DOHH2 (cell line): ENCODE measurements at regions not wholly inside any gene's neighbourhood (a gene's known extent, or its start where the extent isn't known, plus 50 kb on each side); places are given as distances from the start of the nearest gene placed in this dataset.

Experiments
- CTCF ChIP-seq: fragments of 200-600 bp; sonication (generic); IDR thresholded peaks from one replicate; pipeline ENCODE4 v1.5.1; 2014; ENCODE audit warnings: antibody characterized with exemption, mild to moderate bottlenecking, low read depth, low read length; ENCODE audit not compliant: poor library complexity, severe bottlenecking
- EZH2phosphoT487 ChIP-seq: fragments of 200-600 bp; sonication (generic); IDR thresholded peaks from 2 replicates; pipeline ENCODE4 v1.6.1; 2017; ENCODE audit warnings: borderline replicate concordance, mild to moderate bottlenecking, antibody characterized with exemption, low read length, moderate library complexity, mixed read lengths

- TF ChIP-seq EZH2phosphoT487 (no peak), CTCF (no peak)
Measured at GRCh38 chr11:70601861-70602538, 203.7 kb downstream of the CTTN start.
